Psoas muscle (tissue), 7 donors: ENCODE measurements at regions not wholly inside any gene's neighbourhood (a gene's known extent, or its start where the extent isn't known, plus 50 kb on each side); places are given as distances from the start of the nearest gene placed in this dataset.

ENCODE experiments used
- ATAC-seq, 4 donors: fragments of 200-7000 bp; cut with Tn5 transposase; one replicate each; pipeline ENCODE4 v1.9.1; 2020; ENCODE audit warnings: moderate library complexity in 3 of 4, mild to moderate bottlenecking in 2 of 4
- DNase-seq, 2 donors: peaks; one replicate each; pipeline ENCODE4 v3.0.0-alpha.2; 2020
- H3K27ac ChIP-seq: fragments of 200-600 bp; one replicate; pipeline ENCODE4 v1.8.0; 2022
- H3K27me3 ChIP-seq, 3 donors: fragments of 200-600 bp in 1 of 3; one replicate each; pipeline versions ENCODE4 v1.6.1 to v1.8.0; 2013 to 2022; ENCODE audit warnings: low read length in 2 of 3, mild to moderate bottlenecking in 2 of 3, moderate library complexity in 1 of 3; ENCODE audit not compliant: insufficient read depth in 3 of 3
- H3K36me3 ChIP-seq, 2 donors: fragments of 200-600 bp in 1 of 2; one replicate each; pipeline versions ENCODE4 v1.6.1 to v1.8.0; 2013 to 2022; ENCODE audit warnings: low read depth in 1 of 2, mild to moderate bottlenecking in 1 of 2, moderate library complexity in 1 of 2; ENCODE audit not compliant: insufficient read depth in 1 of 2
- H3K4me1 ChIP-seq: fragments of 200-600 bp; one replicate; pipeline ENCODE4 v1.8.0; 2022
- H3K4me3 ChIP-seq: fragments of 200-600 bp; one replicate; pipeline ENCODE4 v1.8.0; 2022; ENCODE audit warnings: mild to moderate bottlenecking
- H3K9me3 ChIP-seq: fragments of 200-600 bp; one replicate; pipeline ENCODE4 v1.8.0; 2022
- CTCF ChIP-seq: fragments of 200-600 bp; IDR thresholded peaks from one replicate; pipeline ENCODE4 v1.8.0; 2022; ENCODE audit warnings: antibody characterized with exemption
- WGBS, 3 donors: extraction: QIAGEN DNeasy Blood & Tissue Kit; methylation state at CpG; one replicate each; pipeline versions ENCODE4 v1.1.6 to v1.1.7; 2013; 5-methylcytosine and 5-hydroxymethylcytosine counted together
- intact Hi-C, 2 donors: fragments of 100-400 bp; cut with DNase I; formaldehyde crosslinking; loops; one replicate each; pipeline versions ENCODE4 v1.11.0 to v1.14.2; 2022
- donor health status: healthy with polysubstance abuse.
- donor health status: DM: no; HTN: no; CAD: no; lungs with moderate emphysema.
- donor health status: Bipolar disorder and iron deficiency.
- donor health status: healthy.
- donor health status: DM: yes; HTN: yes; CAD: no.
- donor health status: DM: no; HTN: no; CAD: no.
- donor health status: DM: yes; HTN: yes; CAD: no.

GRCh38 chr6:90424580-90424979 lies 127.9 kb upstream of the BACH2 start:
- H3K27me3 ChIP-seq = no peaks in the 10 kb centered on the region
- H3K4me1 ChIP-seq = no peaks in the 10 kb centered on the region
- no peak overlapping the region for H3K4me3 ChIP-seq
- TF ChIP-seq CTCF = no peak
- H3K27ac ChIP-seq = no peak overlapping the region
- H3K9me3 ChIP-seq = peaks cover 6% of the 10 kb centered on the region
- intact Hi-C loops = no loop called here
- DNase-seq (no peak), ATAC-seq (no peak)
- no peaks in the 10 kb centered on the region for H3K36me3 ChIP-seq

DNA sequence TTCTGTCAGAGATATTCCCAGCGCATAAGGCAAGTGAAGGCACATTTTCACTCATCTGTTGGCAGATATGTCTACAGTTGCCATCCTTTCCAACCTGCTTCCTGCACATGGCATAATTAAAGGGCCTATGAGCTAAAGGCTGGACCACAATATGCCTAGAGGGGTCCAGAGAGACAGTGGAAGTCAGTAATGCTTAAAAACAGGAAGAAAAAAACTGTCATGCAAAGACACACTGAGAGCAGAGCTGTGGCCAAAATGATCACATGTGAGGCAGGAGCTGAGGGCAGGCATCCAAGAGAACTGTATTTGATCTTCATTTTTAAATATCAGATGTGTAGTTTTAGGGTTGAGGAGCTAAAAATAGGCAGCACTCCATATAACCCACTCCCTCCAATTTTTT lies 125.0 kb upstream of the BACH2 start:
- Histone ChIP-seq H3K36me3 (no peaks in the 10 kb centered on the region), H3K27ac (no peak overlapping the region), H3K27me3 (no peaks in the 10 kb centered on the region), H3K4me3 (no peak overlapping the region), H3K9me3 (no peaks in the 10 kb centered on the region), H3K4me1 (no peaks in the 10 kb centered on the region)
- intact Hi-C loops = no loop called here
- no peak for TF ChIP-seq CTCF
- 95 to 100% (median 100%) methylated on average over 1 of the region's 1 CpG for WGBS, 3 donors
- DNase-seq = no peak
- ATAC-seq = no peak

- no peak for TF ChIP-seq CTCF
- Histone ChIP-seq H3K9me3 (no peaks in the 10 kb centered on the region), H3K4me1 (no peaks in the 10 kb centered on the region), H3K27me3 (no peaks in the 10 kb centered on the region), H3K27ac (no peak overlapping the region), H3K4me3 (no peak overlapping the region), H3K36me3 (no peaks in the 10 kb centered on the region)
- DNase-seq = no peak
- no peak for ATAC-seq
- 81 to 86% (median 85%) methylated on average over 6 of the region's 6 CpGs for WGBS, 3 donors
- intact Hi-C loops = no loop called here
Measured at GRCh38 chr6:90420500-90420899, 123.9 kb upstream of the BACH2 start.

DNA sequence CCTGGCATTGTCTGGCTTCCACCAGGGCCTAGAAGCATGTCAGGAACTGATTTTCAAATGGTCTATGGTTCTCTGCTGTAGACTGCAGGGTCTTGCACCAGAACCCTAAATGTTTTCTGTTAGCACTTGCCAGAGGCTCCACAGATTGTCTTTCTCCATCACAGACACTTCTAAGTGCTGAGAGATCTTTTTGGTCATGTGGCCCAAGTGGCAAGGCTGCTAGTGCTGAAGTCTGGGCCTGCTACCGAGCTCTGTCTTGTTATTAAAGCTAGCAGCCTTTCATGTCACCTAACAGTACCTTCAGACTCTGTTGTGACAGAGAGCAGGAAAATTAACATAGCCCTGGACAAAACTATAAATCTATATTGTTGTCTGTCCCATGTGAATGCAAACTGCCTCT lies 120.7 kb upstream of the BACH2 start:
- Histone ChIP-seq H3K27ac (no peak overlapping the region), H3K36me3 (no peaks in the 10 kb centered on the region), H3K4me1 (no peaks in the 10 kb centered on the region), H3K4me3 (no peak overlapping the region), H3K9me3 (no peaks in the 10 kb centered on the region), H3K27me3 (no peaks in the 10 kb centered on the region)
- ATAC-seq = no peak
- WGBS, 3 donors = 79 to 93% (median 88%) methylated on average over 1 of the region's 1 CpG
- no peak for DNase-seq
- no peak for TF ChIP-seq CTCF
- intact Hi-C loops = no loop called here

- Histone ChIP-seq H3K27me3 (no peaks in the 10 kb centered on the region), H3K27ac (no peak overlapping the region), H3K4me1 (no peaks in the 10 kb centered on the region), H3K9me3 (no peaks in the 10 kb centered on the region), H3K36me3 (no peaks in the 10 kb centered on the region), H3K4me3 (no peak overlapping the region)
- DNase-seq (no peak), ATAC-seq (no peak)
- TF ChIP-seq CTCF = no peak
- intact Hi-C loops = no loop called here
Measured at GRCh38 chr6:90416322-90416721, 119.7 kb upstream of the BACH2 start.
